NCI-H146 treated with DMSO at 0.1 percent for 48 hours (cell line): ENCODE measurements at regions not wholly inside any gene's neighbourhood (a gene's known extent, or its start where the extent isn't known, plus 50 kb on each side); places are given as distances from the start of the nearest gene placed in this dataset.
A peak's percentile ranks its signal among the peaks of the same experiment; 100 is the strongest.

Experiments used
- DNase-seq: peaks from one replicate; lab custom pipeline; 2025; ENCODE audit not compliant: unreplicated experiment; lab: John Stamatoyannopoulos, UW

DNA sequence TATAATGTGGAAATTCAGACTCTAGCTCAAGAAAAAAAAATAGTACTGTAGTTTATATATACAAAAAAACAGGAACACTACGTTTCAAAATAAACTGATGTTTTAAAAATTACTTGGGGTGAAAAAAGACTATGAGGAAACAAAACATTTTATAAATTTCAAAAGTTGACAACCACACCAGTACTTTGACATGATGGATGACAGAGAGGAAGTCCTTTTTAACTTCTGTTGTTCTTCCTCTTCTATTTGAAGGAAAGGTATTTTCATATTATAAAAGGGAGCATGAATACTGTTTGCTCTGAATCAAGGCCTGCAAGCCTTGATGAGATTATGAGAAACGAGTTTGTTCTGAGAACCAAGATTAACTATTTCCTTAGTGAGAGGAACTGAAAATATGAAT, 456.9 kb downstream of the TAF11L14 start:
- no peak for DNase-seq

- peak; percentile 47 for DNase-seq
Observed at GRCh38 chr5:18091758-18092157, 457.5 kb downstream of the TAF11L14 start.

DNA sequence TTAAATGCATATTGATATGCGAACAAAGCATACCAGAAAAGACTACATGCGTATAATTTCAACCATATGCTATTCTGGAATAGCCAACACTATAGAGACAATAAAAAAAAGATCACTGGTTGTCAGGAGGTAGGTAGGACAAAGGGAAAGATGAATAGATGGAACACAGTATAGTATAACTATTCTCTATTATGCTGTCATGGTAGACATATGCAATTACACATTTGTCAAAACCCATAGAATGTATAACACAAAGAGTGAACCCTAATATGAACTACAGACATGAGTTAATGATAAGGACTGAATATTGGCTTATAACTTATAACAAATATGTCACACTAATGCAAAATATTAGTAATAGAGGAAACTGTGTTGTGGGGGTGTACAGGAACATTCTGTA, 460.8 kb downstream of the TAF11L14 start:
- DNase-seq: no peak

- DNase-seq: no peak
Observed at GRCh38 chr5:18097817-18098216, 463.6 kb downstream of the TAF11L14 start.

DNA sequence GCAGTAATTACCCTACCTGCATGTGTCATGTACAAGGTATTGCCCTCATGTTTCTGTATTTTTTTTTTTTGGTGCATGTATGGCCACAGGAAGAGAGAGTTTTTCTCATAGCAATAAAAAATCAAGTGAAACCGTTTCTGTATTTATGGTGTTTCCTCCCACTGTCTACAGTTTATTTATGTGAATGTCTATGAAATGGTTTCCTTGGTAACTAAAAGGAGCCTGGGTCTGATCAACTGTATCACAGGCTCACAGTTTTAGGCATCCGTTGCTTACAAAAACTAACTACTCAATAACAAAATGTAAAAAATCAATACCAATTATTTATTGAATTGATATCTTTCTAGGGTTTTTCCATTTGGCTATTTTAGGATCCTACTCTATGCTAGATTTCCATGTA, 464.4 kb downstream of the TAF11L14 start:
- no peak for DNase-seq

DNA sequence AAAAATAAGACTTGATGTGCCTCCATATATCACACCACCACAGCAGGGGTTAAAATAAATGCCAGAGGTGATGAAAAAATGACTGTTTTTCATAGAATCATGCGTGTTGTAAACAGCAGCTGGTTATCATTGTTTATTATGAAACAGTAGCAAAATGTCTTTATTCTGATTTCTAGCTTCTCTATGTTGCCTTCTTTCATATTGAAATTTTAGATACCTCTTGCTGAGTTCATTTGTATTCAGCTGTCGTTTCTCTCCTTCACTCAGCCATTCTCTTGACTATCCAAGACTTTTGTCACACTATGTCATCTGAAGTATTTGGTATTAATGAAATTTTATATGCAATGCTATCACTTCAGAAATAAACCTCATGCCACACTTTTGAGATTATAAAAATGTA, 465.0 kb downstream of the TAF11L14 start:
- no peak for DNase-seq

DNA sequence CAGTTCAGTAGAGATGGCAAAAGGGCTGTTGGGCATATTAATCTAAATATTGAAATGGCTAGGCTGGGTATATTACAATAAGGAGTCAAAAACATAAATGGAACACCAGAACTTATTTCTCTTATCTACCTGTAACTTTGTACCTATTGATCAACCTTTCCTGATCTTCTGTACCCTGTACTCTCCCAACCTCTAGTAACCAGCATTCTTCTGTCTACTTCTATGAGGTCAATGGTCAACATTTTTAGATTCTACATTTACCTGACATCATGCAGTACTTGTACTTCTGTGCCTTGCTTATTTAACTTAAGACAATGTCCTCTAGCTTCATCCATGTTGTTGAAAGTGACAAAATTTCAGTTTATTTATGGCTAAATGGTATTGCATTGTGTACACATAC, 467.3 kb downstream of the TAF11L14 start:
- no peak for DNase-seq

DNA sequence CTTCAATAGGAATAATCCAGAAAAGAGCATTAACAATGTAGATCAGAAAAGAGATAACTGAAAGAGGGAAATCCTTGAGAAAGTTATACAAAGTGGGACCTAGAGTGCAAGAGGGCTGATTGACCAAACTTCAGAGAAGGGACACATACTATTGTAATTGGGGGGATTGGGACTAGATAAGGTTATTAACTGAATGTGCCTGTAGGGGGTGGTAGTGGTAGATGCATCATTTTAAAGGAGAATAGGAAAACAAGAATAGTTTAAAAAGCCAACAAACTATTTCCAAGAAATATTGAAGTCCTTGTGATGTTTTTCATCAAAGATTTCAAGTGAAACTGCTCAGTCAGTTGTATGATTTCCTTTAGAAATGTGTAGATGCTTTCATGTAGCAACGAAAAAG, 468.5 kb downstream of the TAF11L14 start:
- DNase-seq: no peak

DNA sequence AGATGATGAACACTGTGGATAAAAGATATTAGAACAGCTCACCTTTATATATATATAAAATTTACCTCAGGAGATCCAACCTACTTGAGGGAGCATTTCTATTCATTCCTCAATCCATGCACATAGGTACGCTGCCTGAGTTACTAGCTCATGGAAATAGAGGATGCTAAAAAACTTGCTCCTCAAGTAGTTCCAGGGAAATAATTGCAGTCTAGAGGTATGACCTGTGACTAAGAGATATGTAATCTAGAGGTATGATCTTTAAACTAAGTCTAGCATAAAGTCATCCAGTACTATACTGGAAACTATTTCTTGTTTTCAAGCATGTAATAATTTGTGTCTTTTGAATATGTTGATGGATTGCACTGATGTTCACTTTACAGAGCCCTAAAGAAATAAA, 471.2 kb downstream of the TAF11L14 start:
- DNase-seq: no peak

DNA sequence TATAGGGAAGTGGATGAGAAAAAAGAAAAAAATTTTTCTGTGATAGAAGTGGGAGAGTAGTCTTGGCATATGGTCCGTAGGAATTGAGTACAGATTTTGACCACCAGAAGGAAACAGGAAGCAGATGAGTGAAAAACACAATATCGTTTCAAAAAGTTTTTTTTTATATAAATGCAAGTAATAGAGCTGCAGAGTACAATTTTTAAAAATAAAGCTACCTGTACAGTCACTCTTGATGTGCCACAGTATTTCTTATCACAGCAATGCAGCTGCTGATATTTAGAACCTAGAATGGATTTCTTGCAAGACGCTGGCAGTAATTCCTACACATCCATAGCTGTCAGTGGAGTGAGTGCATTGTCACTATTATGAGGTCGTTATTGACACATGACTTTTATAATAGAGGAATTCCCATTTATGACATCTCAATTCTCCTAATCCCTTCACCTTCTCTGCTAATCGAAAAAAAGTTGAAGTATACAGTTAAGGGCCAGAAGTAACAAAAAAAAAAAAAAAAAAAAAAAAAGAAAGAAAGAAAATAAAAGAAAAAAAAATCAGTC, 477.7 kb downstream of the TAF11L14 start:
- no peak for DNase-seq

GRCh38 chr5:18113721-18114120, 479.5 kb downstream of the TAF11L14 start:
- DNase-seq: no peak

DNA sequence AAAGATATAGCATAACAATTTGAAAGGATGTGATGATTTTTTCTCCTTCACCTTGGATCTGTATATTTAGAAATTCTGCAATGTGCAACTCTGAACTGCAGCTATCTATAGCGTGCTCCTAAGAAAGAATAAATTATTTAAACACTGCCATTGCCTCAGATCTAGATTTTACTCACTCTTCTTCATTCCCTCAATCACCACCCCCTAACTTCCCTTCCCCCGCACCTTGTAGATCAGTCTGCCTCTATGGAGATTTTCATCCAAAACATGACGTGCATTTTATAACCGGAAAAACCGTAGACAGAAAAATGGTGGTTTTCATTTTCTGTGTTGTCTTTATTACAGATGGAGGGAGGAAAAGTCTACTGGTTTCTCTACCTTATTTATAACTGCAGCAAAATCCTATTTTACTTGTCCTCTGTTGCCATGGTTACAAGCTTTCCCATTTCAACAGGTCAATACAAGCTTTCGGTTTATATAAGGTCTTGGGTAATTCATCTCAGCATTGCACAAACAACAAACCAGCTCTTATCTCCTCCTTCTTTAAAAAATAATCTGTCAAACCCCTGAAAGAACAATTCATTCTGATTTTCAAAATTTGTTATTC, 480.0 kb downstream of the TAF11L14 start:
- DNase-seq: no peak

DNA sequence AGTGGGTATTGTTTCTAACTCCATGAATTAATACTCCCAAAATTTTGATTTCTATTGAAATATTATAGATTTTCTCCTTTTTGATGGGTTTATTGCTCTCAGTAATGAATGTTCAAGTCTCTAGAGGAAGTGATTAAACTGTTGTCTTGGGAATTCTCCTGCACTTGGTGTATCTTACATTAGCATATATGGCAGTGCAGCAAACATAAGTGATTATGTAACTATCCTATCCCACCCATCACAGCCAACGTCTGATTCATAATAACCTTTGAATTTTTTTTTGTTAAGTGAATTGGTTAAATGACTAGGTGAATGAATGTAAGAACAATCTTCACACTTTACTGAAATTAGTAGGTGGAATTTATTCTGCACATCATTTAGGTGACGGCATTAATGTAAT, 483.7 kb downstream of the TAF11L14 start:
- DNase-seq: no peak

- no peak for DNase-seq
Observed at GRCh38 chr5:18119156-18119785, 485.0 kb downstream of the TAF11L14 start.

GRCh38 chr5:18141222-18141621, 507.0 kb downstream of the TAF11L14 start:
- peak; percentile 31 for DNase-seq

- no peak for DNase-seq
Observed at GRCh38 chr5:18142831-18143230, 508.6 kb downstream of the TAF11L14 start.

DNA sequence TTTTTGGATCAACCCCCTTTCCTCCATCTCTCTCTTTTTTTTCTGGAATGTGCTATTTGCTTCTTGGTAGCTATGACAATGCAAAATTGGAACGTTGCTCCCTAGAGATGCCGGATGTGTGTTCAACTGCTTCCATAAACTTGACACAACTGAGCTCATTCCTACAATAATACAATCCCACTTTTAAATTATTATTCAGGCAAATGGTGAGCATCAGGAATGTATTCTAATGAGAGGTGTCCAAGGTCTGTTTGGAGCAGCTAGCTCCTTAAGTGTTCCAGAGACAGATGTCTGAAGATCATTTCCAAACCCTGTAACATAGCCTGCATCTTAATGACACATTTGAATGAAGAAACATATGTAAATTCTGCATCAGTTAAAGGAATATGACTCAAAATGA, 518.4 kb downstream of the TAF11L14 start:
- DNase-seq: no peak

DNA sequence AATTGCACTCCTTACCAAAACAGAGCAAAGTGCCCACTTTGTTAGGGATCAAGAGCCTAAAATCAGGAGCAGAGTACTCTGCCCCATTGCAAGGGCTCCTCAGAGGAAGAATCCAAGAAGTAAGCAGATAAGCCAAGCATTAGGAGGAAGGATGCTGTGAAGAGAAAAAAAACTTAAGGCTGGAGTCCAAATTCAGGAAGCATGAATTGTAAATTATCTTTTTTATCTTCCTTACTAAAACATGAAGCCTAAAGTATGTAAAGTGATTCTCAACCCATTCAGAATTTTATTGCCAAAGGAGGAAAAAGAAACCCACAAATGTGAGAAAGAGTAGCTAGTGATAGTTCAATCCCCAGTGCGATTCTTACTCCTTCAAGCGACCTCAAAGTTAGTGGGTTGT, 523.9 kb downstream of the TAF11L14 start:
- no peak for DNase-seq

GRCh38 chr5:18159331-18159730, 525.1 kb downstream of the TAF11L14 start:
- DNase-seq: no peak

DNA sequence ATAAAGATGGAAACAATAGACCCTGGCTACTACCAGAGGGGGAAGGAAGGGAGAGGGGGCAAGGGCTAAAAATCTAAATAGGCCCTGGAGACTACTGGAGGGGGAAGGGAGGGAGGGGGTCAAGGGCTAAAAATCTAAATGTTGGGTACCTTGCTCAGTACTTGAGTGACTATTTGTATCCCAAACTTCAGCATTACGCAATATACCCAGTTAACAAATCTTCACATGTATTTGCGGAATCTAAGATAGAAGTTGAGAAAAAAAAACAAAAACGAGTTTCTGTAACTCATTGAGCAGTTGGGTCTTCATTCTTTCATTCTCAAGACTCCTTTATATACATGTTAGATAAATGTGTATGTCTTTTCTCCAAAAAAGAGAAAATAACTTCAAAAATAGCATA, 537.4 kb downstream of the TAF11L14 start:
- DNase-seq: no peak

GRCh38 chr5:18179579-18179978, 545.3 kb downstream of the TAF11L14 start:
- no peak for DNase-seq

GRCh38 chr5:18181575-18181974, 547.3 kb downstream of the TAF11L14 start:
- no peak for DNase-seq

DNA sequence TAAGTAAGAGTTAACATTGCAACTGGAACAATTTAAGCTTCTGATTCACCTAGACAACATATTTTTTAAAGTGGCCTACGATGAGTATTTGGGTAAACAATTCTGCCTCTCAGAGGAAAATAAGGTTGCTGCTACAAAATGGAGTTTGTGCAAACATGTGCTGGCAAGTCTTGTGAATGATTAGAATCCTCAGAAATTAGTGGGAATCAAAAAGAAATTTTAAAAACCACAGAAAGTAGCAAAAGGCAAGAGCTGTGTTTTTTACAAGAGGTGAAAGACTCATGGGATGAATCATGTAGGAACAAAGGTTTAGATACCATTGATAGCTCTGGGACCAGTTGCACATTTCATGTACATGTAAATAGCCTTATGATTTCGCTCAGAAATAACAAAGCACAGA, 561.6 kb downstream of the TAF11L14 start:
- no peak for DNase-seq
